ENCODE measurements at regions not wholly inside any gene's neighbourhood (a gene's known extent, or its start where the extent isn't known, plus 50 kb on each side); places are given as distances from the start of the nearest gene placed in this dataset.
"Not testable (repeated sequence)": the region's sequence is repeated elsewhere in the genome, so short reads cannot be mapped to it uniquely, and the experiment has no call there.

- DNase-seq: no peak
Observed at GRCh38 chr1:219560856-219561255, 52.0 kb downstream of the ZC3H11B start.

- no peak for DNase-seq
Observed at GRCh38 chr1:219559899-219560298, 53.0 kb downstream of the ZC3H11B start.

GRCh38 chr1:219555806-219556205, 57.1 kb downstream of the ZC3H11B start:
- DNase-seq: no peak

- no peak for DNase-seq
Observed at GRCh38 chr1:219555031-219555692, 57.7 kb downstream of the ZC3H11B start.

GRCh38 chr1:219553934-219554502, 58.9 kb downstream of the ZC3H11B start:
- no peak for DNase-seq

GRCh38 chr1:219550201-219550600, 62.7 kb downstream of the ZC3H11B start:
- DNase-seq: no peak

GRCh38 chr1:219549215-219549614, 63.7 kb downstream of the ZC3H11B start:
- DNase-seq: no peak

GRCh38 chr1:219548386-219548785, 64.5 kb downstream of the ZC3H11B start:
- no peak for DNase-seq

GRCh38 chr1:219545756-219546155, 67.1 kb downstream of the ZC3H11B start:
- DNase-seq: not testable (repeated sequence)

GRCh38 chr1:219544163-219544846, 68.6 kb downstream of the ZC3H11B start:
- DNase-seq: no peak

- DNase-seq: no peak
Observed at GRCh38 chr1:219542828-219543518, 69.9 kb downstream of the ZC3H11B start.

GRCh38 chr1:219541946-219542345, 71.0 kb downstream of the ZC3H11B start:
- no peak for DNase-seq

- DNase-seq: no peak
Observed at GRCh38 chr1:219539645-219540254, 73.2 kb downstream of the ZC3H11B start.

- DNase-seq: no peak
Observed at GRCh38 chr1:219538886-219539285, 74.0 kb downstream of the ZC3H11B start.

GRCh38 chr1:219537223-219537631, 75.7 kb downstream of the ZC3H11B start:
- no peak for DNase-seq

GRCh38 chr1:219536038-219536437, 76.9 kb downstream of the ZC3H11B start:
- no peak for DNase-seq

- DNase-seq: no peak
Observed at GRCh38 chr1:219534991-219535390, 77.9 kb downstream of the ZC3H11B start.

GRCh38 chr1:219533280-219533679, 79.6 kb downstream of the ZC3H11B start:
- DNase-seq: no peak

- no peak for DNase-seq
Observed at GRCh38 chr1:219529116-219529515, 83.8 kb downstream of the ZC3H11B start.

GRCh38 chr1:219528633-219529032, 84.3 kb downstream of the ZC3H11B start:
- DNase-seq: no peak

- DNase-seq: no peak
Observed at GRCh38 chr1:219527994-219528393, 84.9 kb downstream of the ZC3H11B start.

- no peak for DNase-seq
Observed at GRCh38 chr1:219526074-219526473, 86.8 kb downstream of the ZC3H11B start.

- DNase-seq: no peak
Observed at GRCh38 chr1:219523411-219523810, 89.5 kb downstream of the ZC3H11B start.

All from activated naive CD4-positive, alpha-beta T cell treated with Interleukin-2 at 50 U/mL for 16 hours (primary cell).